NCI-H2029 (cell line): ENCODE measurements at regions not wholly inside any gene's neighbourhood (a gene's known extent, or its start where the extent isn't known, plus 50 kb on each side); places are given as distances from the start of the nearest gene placed in this dataset.
"Not testable (repeated sequence)": the region's sequence is repeated elsewhere in the genome, so short reads cannot be mapped to it uniquely, and the experiment has no call there.

Experiments
- DNase-seq: peaks from one replicate; lab custom pipeline; 2025; lab: John Stamatoyannopoulos, UW

DNA sequence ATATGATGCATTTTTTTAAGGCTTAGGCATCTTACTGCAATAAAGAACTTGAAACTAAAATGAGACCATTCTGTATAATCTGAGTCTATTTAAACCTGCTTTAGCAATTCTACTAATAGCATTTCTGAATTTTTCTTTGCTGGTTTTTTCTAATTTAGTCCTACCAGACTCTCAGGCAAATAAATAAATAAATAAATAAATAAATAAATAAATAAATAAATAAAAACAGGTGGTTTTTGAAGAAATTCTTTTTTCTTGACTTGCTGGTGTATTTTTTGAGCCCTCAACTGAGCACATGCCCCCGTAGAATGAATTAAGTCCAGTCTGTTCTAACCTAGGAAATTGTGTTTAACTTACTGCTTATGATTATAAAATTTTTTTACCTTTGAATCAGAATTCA lies 134.7 kb upstream of the FOXP2 start:
- no peak for DNase-seq

DNA sequence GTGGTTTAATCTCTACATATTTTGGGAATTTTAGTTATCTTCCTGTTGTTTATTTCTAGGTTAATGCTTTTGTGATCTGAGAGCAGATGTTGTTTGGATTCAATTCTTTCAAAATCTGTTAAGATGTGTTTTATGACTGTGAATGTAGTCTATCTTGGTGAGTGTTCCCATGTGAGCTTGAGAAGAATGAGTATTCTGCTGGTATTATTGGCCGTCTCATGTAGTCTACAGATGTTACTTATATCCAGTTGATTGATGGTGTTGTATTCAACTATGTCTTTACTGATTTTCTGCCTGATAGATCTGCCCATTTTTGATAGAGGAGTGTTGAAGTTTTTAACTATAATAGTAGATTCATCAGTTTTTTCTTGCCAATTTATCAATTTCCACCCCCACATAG lies 141.4 kb upstream of the FOXP2 start:
- DNase-seq, result no peak

DNA sequence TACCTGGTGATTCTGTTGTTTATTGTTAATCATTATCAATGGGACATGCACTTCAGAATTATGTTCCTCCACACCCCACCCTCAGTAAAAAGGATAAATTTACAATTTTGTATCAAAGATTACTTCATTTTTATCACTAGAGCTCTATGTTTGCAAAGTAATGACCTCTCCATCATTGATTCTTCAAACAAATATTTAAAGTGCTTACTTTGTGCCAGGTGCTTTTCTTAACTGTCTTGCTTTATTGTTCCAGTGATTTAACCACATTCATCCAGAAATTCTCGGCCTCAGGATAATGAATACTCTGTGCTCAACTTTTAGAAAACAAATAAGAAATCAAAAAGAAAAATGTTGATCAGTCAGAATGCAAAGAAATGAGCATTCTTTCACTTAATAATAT lies 144.9 kb upstream of the FOXP2 start:
- no peak for DNase-seq

DNA sequence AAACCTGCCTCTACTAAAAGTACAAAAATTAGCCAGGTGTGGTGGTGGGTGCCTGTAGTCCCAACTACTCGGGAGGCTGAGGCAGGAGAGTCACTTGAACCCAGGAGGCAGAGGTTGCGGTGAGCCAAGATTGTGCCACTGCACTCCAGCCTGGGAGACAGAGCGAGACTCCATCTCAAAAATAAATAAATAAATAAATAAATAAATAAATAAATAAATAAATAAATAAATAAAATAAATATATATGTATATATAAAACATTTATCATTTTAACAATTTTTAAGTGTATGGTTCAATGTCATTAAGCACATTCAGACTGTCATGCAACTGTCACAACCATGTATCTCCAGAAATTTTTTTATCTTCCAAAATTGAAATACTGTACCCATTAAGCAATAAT lies 147.1 kb upstream of the FOXP2 start:
- not testable (repeated sequence) for DNase-seq

DNA sequence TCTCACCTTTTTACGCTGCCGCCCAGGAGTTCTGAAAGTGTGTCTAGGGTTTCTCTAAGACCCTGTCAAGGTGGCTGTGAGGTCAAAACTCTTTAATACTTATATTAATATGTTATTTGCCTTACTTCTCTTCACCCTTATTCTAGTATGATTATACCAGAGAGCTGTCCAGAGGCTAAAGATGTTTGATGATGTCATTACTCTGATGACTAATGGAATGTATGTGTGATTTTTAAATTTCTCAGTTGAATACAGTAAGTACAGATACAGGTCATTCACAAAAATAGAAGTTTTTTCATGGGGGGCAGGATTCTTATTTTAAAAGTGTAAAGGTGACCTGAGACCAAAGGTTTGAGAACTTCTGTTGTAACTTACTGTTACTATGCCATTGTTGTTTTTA lies 150.6 kb upstream of the FOXP2 start:
- DNase-seq, result no peak

DNA sequence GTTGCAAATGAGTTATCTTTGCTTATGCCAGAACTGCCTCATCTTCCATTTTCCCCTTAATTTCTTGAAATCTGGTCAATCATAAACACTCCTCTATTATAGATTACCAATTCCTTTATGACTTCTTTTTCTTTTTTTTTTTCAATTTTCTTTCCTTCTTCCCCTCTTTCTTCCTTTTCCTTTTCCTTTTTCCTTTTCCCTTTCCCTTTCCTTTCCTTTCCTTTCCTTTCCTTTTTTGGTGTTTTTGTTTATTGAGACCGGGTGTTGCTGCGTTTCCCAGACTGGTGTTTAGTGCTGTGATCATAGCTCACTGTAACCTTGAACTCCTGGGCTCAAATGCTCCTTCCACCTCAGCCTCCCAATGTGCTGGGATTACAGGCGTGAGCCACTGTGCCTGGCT lies 151.4 kb upstream of the FOXP2 start:
- no peak for DNase-seq

DNA sequence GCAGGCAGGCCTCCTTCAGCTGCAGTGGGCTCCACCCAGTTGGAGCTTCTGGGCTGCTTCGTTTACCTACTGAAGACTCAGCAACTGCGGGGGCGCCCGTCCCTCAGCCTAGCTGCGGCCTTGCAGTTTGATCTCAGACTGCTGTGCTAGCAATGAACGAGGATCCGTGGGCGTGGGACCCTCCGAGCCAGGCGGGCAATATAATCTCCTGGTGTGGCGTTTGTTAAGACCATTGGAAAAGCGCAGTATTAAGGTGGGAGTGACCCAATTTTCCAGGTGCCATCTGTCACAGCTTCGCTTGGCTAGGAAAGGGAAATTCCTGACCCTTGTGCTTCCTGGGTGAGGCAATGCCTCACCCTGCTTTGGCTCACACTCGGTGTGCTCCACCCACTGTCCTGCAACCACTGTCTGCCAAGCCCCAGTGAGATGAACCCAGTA lies 159.2 kb upstream of the FOXP2 start:
- DNase-seq, result no peak

DNA sequence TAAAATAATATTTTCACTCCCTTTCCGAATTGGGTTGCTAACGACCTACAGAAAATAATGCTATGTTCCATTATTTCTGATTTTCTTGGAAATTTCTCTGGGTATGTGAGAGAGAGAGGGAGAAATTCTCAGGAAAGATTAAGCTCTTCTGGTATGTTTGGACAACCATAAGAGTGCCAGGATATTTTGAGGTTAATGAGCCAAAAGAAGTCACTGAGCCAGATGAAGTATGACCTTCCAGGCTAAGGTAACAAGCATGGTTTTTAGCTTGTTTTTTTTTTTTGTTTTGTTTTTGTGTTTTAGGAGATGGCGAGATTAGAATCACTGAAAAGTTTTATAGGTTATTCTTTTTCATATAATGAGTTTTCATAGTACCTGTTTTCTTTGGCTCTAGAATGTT lies 171.0 kb upstream of the FOXP2 start:
- DNase-seq, result no peak

DNA sequence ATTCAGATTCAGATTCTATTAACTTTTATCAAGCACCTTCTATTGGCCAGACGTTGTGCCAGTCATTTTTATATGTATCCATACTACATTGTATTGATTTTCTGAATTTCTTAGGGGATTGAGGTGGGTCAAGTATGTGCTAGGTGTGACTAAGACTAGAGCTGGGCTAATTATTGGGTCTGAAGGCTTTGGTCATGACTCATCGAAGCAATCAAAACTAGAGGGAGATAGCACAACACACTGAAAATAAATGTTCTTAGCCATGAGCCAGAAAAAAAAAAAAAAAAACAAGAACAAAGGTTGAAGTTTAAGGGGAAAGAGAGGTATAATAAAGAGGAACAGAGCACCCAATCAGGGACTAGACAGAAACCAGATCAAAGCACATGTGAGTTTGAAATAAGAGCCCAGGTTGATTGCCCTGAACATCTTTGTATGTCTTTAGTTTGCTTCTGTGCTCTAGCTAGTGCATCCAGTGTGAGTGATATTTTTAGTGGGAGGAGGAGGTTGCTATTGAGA lies 171.6 kb upstream of the FOXP2 start:
- DNase-seq, result no peak

DNA sequence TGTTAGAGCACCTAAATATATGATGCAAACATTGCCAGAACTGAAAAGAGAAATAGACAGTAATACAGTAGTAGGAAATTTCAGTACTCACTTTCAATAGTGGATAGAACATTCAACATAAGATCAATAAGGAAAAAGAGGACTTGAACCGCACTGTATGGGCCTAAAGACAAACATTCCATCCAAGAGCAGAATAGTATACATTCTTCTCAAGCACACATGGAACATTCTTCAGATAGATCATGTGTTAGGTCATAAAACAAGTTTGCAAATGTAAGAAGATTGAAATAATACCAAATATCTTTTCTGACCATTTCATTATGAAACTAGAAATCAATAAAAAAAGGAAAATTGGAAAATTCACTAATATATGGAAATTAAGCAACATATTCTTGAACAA lies 185.4 kb upstream of the FOXP2 start:
- DNase-seq, result no peak

DNA sequence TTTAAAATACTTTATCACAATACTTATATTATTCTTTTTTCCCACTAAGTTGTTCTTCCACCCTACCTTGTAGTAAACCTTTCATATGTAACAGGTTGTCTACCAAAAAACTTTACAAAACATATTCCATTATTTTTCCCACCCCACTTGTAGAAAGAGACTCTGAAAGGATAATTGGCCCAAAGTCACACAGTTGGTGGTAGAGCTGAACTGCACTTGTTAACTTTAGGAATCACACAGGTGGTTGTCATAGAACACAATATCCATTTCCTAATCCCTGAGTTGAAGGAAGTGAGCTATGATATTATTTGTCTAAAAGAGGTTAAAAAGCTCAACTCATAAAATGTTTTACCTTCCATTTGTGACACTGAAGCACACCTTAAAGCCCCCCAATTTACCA lies 188.8 kb upstream of the FOXP2 start:
- no peak for DNase-seq

DNA sequence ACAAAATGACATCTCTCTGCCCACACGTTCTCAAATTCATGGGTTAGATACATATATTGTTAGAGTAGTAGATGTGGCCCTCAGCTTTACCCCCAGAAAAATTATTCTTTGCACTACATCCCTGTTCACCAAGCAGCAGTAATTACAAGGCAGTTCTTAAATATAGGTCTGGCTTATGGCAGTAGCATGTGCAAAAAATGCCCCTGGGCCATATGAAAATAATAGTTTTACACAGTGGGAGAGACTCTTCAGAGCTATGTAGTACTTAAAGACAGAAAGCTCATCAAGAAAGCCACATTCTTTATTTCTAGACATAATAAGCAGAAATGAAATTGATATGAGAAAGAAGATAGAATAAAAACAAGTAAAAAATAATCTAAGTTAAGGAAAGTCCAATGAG lies 196.3 kb upstream of the FOXP2 start:
- no peak for DNase-seq

DNA sequence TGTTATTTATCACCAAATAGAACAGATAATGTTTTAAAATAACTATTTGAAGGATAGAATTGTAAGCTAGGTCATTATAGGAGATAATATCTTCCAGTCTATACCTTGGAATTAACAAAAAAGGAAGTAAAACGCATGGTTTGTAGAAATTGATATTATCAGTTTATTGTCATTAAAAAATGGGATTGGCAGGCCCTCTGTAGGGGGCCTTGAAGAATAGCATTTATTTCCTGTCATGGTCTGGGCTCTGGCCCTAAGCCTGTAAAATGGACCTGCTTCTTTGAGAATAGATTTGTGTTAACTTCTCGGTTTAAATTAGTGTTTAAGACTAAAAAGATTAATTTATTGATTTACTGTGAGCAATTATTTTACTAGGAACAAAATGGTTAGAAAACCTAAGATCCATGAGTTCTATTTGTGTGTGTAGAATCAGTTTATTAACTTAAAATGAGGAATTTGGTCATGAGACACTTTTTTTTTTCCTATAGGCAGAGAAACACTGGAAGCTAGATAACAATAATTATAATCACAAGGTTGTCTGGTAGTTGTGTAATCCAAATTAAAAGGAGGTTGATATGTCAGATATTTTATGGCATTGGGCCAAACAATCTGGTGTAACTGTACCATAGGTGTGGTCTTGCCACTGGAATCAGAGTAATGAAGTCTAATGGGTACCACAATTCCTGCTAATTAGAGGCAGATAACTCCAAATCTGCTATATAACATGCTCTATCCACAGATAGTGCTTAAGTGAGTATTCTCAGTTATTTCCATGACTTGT lies 197.4 kb upstream of the FOXP2 start:
- no peak for DNase-seq

DNA sequence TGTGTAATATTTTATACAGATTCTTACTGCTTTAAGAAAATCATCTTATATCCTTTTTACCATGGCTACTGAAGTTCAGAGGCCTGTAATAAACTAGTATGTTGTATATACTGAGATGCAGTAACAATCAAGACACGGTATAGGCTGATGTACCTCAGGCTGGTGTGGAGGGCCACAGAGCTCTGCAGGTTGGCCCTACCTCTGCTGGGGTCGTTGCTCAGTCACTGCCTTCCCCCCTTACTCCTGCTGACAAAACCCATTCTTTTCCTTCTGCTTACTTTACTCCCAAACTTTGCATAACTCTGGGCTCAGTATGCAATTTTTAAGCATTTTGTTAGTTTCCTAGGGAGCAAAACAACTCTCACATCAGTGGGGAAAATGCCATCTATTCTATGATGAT lies 200.1 kb upstream of the FOXP2 start:
- DNase-seq, result no peak

DNA sequence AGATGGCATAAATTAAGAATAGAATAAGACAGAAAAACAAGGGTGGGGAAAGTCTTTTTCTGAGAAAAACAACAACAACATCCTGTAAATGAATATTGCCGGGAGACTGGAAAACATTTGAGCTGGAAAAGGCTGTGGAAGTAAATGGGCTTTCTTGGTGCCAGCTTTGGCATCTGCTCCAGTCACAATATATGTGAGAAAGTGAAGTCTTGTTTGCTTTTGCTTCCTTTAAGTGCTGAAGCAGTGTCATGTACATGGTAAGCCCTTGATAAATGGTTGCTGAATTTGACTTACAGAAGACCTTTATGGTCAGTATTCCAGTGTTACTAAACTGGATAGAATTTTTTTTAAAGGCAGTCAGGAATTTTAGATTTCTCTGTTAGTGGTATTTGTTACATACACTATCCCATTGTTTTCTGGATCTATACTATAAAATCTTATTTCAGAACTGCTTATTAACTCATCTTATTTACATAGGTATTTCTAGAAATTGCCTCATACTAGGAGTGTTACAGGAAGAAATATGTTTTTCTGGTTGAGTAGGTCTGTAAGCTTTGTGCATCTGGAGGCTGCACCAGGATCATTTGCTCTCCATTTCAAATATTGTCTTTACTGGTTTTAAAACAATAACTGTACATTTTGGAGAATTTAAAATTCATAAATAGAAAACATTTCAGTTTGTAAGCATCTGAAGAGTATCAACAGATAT lies 201.7 kb upstream of the FOXP2 start:
- no peak for DNase-seq

DNA sequence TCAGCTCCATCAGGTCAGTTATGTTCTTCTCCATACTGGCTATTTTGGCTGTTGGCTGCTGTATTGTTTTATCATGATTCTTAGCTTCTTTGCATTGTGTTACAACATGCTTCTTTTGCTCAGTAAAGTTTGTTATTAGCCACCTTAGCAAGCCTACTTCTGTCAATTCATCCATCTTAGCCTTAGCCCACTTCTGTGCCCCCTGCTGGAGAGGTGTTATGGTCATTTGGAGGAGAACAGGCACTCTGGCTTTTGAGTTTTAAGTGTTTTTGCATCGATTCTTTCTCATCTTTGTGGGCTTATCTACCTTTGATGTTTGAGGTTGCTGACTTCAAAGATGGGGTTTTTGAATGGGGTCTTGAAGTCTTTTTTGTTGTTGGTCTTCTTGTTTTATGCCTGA lies 204.6 kb upstream of the FOXP2 start:
- DNase-seq, result no peak

DNA sequence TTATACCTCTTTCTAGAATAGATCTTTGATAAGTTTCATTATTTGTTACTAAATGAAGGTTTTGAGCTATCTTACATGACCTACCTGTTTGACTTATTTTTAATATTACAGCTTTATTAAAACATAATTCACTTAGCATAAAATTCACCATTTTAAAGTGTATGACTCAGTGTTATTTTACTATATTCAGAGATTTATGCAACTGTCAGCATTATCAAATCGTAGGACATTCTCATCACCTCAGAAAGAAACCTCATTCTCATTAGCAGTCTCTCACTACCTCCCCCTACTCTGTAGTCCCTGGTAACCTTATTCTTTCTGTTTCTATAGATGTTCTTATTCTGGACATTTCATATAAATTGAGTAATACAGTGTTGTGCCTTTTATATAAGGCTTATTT lies 207.9 kb upstream of the FOXP2 start:
- no peak for DNase-seq

DNA sequence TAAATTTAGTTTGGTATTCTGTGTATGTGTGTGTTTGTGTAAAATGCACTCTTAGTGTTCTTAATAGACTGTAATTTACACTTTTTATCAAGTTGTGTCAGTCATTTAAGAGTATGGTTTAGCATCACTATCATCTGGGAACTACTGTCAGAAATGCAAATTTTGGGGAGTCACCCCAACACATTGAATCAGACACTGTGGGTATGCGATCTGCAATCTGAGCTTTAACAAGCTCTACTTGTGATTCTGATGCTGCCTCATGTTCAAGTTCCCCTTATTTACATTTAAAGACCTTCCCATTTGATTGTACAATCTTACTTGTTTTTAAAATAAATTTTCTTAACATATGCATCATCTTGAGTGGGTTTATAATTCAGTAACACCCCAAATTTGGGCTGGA lies 218.1 kb upstream of the FOXP2 start:
- DNase-seq, result no peak

DNA sequence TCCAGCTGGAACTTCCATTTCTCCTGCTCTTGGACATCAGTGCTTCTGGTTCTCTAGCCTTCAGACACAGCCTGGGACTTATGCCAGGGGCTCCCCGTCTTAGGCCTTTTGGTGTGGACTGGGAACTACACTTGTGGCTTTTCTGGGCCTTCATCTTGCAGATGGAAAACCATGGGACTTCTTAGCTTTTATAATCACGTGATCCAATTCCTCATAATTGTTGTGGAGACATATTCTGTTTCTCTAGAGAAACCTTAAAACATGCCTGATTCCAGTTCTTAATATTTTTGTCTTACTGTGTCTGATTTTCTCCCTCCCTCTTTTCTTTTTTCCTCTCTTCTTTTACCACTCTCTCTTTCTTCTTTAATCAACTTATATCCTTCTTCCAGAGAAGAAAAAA lies 224.2 kb upstream of the FOXP2 start:
- DNase-seq, result no peak

DNA sequence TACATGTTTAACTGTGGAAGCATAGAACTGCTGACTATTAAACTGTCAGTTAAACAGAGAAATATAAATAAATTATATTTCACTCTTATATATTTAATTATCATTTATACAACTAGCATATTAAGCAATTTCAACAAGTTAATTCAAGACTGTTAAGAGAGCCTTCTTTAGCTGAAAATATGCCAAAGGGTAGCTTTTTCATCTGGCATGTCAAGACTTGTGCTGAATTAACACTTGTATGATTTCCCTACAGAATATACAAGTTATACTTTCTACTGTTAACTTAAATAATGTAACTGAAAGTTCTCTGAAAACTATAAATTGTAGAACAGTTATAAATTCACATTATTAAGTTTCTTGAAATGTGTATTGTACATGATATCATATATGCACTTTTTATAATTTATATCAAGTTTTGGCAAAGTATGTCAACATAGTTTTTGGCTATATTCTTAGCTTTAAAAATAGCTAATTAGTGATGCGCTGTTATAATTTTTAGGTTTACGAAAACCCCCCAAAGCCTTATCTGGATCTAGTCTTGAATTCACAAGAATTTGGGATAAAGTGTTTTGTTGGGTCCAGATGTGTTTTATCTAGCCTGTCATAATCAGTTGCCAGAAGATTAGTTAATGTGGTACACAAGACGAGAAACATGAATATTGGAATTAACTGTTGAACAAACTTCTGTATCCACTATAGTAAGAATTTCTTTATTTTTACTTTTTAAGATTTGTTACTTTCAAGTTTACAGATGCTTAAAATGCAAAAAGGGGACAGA lies 231.1 kb upstream of the FOXP2 start:
- DNase-seq, result no peak

DNA sequence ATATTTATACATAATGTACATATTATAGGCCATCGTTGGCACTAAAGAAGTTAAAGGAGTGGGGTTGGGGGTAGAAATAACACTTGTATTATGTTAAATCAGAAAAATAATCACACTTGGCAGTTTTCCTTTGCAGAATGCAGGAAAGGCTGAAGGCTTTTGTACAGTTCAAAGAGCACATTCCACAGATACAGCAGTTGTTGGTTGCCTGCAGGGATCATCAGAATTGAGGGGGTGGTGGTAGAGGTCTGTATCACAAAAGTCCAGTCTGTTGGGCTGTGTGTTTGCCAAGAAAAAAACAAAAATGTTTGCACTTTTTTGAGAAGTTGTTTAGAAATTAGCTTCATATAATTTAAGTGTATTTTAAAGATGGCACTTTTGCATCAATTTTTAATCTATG lies 231.8 kb upstream of the FOXP2 start:
- no peak for DNase-seq

DNA sequence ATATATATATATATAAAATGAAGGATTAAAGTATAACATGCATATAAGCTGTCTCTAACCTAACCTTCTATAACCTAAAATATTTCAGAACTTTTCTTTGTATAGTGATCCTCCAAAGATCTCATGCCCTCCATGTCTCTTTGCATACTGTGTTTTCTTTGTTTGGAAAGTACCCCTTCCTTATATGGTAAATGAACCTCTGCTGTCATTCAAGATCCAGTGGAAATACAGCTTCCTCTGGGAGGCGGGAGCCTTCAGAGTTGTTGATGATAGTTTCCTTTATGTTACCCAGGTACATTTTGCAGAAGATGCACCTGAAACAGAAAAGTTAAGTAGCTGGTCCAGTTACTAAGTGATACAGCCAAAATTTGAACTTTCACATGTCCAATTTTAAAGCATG lies 233.3 kb upstream of the FOXP2 start:
- no peak for DNase-seq
